ENCODE measurements at regions not wholly inside any gene's neighbourhood (a gene's known extent, or its start where the extent isn't known, plus 50 kb on each side); places are given as distances from the start of the nearest gene placed in this dataset.

DNA sequence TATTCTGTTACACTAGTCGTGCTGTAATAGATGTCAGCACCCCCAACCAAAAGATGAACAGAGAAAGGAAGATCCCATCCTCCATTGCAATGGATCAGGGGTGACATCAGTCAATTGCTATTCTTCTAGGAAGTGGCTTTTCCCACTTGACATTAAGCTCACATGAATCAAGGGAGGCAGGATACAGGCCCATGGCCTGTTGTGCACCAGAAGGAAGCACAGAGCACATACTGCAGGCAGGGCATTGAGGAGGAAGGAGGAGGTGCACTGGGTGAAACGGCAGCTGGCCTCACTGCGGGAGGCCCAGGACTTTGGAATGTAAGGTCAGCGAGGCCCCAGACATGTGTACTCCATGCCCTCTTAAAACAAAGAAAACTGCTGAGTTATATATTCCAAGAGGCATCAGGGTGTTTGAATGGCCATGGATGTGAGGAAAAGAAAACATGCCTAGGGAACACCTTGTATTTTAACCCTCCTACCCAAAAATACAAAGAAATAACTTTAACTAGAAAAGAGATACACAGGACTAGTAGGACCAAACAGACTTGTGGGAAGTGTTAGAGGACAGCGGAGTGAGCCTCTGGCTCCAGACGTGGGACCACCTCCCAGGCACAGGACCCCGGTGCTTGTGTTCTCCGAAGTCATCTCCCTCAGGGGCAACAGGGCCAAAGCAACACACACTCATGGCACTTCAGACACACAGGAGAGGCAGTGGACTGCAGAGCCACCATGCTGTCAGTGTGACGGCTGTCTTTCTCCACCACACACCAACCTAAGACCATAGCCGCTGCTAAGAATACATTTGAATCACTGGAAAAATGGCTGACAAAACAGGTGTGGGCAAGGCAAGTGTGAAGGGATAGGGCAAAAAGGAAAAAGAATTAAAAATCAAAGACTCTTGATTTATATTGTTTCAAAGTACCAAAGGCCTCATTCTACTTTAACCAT, 51.4 kb upstream of the RIOK3 start (continued):
- TF ChIP-seq, protein P1, sequence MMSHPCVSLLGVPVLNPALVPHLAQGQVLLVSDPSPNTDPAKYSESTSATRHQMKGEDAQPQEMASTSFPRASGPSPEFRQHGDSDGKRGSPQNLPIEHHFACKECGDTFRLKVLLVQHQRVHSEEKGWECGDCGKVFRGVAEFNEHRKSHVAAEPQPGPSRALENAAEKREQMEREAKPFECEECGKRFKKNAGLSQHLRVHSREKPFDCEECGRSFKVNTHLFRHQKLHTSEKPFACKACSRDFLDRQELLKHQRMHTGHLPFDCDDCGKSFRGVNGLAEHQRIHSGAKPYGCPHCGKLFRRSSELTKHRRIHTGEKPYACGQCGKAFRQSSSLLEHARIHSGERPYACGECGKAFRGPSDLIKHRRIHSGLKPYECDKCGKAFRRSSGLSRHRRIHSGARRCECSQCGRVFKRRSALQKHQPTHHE (CRISPR knock-in tag; IDR thresholded peaks at IDR 0.05; ENCODE audit: borderline replicate concordance): no peak
- TF ChIP-seq ZNF20 (CRISPR knock-in tag; IDR thresholded peaks at IDR 0.05) (no peak), ZMAT3 (CRISPR knock-in tag; conservative IDR thresholded peaks at IDR 0.05) (0 out of 2 replicates have a peak, but pooled peaks have one; percentile 37), FOXA1 (IDR thresholded peaks at IDR 0.05) (no peak), FOXA1 (CRISPR knock-in tag; IDR thresholded peaks at IDR 0.05) (peak; percentile 56), SETDB1 (CRISPR knock-in tag; IDR thresholded peaks at IDR 0.05; ENCODE audit: borderline replicate concordance) (no peak), SMYD3 (CRISPR knock-in tag; IDR thresholded peaks at IDR 0.05) (0 out of 2 replicates have a peak, but pooled peaks have one; percentile 37)
- TF ChIP-seq, protein P2, sequence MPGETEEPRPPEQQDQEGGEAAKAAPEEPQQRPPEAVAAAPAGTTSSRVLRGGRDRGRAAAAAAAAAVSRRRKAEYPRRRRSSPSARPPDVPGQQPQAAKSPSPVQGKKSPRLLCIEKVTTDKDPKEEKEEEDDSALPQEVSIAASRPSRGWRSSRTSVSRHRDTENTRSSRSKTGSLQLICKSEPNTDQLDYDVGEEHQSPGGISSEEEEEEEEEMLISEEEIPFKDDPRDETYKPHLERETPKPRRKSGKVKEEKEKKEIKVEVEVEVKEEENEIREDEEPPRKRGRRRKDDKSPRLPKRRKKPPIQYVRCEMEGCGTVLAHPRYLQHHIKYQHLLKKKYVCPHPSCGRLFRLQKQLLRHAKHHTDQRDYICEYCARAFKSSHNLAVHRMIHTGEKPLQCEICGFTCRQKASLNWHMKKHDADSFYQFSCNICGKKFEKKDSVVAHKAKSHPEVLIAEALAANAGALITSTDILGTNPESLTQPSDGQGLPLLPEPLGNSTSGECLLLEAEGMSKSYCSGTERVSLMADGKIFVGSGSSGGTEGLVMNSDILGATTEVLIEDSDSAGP (CRISPR knock-in tag; IDR thresholded peaks at IDR 0.05; ENCODE audit: borderline replicate concordance): no peak
- TF ChIP-seq, protein P3, sequence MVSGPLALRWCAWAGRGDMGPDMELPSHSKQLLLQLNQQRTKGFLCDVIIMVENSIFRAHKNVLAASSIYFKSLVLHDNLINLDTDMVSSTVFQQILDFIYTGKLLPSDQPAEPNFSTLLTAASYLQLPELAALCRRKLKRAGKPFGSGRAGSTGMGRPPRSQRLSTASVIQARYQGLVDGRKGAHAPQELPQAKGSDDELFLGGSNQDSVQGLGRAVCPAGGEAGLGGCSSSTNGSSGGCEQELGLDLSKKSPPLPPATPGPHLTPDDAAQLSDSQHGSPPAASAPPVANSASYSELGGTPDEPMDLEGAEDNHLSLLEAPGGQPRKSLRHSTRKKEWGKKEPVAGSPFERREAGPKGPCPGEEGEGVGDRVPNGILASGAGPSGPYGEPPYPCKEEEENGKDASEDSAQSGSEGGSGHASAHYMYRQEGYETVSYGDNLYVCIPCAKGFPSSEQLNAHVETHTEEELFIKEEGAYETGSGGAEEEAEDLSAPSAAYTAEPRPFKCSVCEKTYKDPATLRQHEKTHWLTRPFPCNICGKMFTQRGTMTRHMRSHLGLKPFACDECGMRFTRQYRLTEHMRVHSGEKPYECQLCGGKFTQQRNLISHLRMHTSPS (CRISPR knock-in tag; IDR thresholded peaks at IDR 0.05; ENCODE audit: low read depth): peak; percentile 64; the same call in 1 of the 2 replicates
- TF ChIP-seq, protein P4, sequence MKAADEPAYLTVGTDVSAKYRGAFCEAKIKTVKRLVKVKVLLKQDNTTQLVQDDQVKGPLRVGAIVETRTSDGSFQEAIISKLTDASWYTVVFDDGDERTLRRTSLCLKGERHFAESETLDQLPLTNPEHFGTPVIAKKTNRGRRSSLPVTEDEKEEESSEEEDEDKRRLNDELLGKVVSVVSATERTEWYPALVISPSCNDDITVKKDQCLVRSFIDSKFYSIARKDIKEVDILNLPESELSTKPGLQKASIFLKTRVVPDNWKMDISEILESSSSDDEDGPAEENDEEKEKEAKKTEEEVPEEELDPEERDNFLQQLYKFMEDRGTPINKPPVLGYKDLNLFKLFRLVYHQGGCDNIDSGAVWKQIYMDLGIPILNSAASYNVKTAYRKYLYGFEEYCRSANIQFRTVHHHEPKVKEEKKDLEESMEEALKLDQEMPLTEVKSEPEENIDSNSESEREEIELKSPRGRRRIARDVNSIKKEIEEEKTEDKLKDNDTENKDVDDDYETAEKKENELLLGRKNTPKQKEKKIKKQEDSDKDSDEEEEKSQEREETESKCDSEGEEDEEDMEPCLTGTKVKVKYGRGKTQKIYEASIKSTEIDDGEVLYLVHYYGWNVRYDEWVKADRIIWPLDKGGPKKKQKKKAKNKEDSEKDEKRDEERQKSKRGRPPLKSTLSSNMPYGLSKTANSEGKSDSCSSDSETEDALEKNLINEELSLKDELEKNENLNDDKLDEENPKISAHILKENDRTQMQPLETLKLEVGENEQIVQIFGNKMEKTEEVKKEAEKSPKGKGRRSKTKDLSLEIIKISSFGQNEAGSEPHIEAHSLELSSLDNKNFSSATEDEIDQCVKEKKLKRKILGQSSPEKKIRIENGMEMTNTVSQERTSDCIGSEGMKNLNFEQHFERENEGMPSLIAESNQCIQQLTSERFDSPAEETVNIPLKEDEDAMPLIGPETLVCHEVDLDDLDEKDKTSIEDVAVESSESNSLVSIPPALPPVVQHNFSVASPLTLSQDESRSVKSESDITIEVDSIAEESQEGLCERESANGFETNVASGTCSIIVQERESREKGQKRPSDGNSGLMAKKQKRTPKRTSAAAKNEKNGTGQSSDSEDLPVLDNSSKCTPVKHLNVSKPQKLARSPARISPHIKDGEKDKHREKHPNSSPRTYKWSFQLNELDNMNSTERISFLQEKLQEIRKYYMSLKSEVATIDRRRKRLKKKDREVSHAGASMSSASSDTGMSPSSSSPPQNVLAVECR (CRISPR knock-in tag; IDR thresholded peaks at IDR 0.05; ENCODE audit: borderline replicate concordance): peak; percentile 47; the same call in 1 of the 2 replicates
- TF ChIP-seq, protein P5, sequence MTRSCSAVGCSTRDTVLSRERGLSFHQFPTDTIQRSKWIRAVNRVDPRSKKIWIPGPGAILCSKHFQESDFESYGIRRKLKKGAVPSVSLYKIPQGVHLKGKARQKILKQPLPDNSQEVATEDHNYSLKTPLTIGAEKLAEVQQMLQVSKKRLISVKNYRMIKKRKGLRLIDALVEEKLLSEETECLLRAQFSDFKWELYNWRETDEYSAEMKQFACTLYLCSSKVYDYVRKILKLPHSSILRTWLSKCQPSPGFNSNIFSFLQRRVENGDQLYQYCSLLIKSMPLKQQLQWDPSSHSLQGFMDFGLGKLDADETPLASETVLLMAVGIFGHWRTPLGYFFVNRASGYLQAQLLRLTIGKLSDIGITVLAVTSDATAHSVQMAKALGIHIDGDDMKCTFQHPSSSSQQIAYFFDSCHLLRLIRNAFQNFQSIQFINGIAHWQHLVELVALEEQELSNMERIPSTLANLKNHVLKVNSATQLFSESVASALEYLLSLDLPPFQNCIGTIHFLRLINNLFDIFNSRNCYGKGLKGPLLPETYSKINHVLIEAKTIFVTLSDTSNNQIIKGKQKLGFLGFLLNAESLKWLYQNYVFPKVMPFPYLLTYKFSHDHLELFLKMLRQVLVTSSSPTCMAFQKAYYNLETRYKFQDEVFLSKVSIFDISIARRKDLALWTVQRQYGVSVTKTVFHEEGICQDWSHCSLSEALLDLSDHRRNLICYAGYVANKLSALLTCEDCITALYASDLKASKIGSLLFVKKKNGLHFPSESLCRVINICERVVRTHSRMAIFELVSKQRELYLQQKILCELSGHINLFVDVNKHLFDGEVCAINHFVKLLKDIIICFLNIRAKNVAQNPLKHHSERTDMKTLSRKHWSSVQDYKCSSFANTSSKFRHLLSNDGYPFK (CRISPR knock-in tag; IDR thresholded peaks at IDR 0.05; ENCODE audit: borderline replicate concordance): no peak
